ENCODE measurements at regions not wholly inside any gene's neighbourhood (a gene's known extent, or its start where the extent isn't known, plus 50 kb on each side); places are given as distances from the start of the nearest gene placed in this dataset.

DNA sequence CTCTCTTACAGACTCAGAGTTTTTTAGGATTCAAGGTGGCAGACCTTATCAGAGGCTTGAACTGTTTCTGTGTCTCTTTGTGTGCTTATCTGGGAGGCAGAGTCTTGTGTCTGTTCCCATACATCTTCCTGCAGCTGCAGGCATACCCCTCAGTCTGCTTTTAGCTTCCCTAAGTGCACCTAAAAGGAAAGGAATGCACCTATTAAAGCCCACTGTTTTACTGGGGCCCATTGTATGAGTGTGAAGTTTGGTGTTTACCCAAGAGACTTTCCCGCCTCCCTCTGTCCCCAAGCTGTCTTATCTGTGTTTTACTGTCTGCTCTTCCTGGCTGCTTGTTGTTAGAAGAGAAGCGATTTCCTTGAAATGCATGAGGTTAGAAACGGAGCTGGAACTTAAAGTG, 1757.3 kb upstream of the PIK3C3 start:
- TF ChIP-seq, protein P1, sequence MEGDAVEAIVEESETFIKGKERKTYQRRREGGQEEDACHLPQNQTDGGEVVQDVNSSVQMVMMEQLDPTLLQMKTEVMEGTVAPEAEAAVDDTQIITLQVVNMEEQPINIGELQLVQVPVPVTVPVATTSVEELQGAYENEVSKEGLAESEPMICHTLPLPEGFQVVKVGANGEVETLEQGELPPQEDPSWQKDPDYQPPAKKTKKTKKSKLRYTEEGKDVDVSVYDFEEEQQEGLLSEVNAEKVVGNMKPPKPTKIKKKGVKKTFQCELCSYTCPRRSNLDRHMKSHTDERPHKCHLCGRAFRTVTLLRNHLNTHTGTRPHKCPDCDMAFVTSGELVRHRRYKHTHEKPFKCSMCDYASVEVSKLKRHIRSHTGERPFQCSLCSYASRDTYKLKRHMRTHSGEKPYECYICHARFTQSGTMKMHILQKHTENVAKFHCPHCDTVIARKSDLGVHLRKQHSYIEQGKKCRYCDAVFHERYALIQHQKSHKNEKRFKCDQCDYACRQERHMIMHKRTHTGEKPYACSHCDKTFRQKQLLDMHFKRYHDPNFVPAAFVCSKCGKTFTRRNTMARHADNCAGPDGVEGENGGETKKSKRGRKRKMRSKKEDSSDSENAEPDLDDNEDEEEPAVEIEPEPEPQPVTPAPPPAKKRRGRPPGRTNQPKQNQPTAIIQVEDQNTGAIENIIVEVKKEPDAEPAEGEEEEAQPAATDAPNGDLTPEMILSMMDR (IDR thresholded peaks at IDR 0.05): no peak
- no peak for TF ChIP-seq POLR2A (IDR thresholded peaks at IDR 0.05)

Measured in testis (tissue), 2 donors.